AG09309 (cell line): ENCODE measurements at regions not wholly inside any gene's neighbourhood (a gene's known extent, or its start where the extent isn't known, plus 50 kb on each side); places are given as distances from the start of the nearest gene placed in this dataset.

Experiments used
- DNase-seq: peaks from one replicate; pipeline ENCODE4 v3.0.0-alpha.2; 2010; ENCODE audit warnings: low read depth
- H3K4me3 ChIP-seq: 2 replicates; pipeline ENCODE4 v1.5.1; 2011; ENCODE audit warnings: mild to moderate bottlenecking, low read depth, low read length, moderate library complexity; ENCODE audit not compliant: control insufficient read depth
- TF ChIP-seq, protein P1 (sequence below): IDR thresholded peaks from 2 replicates; pipeline ENCODE4 v1.5.1; 2011; ENCODE audit warnings: mild to moderate bottlenecking, low read depth, low read length, inconsistent platforms; ENCODE audit not compliant: insufficient read depth, control insufficient read depth; ENCODE audit errors: missing control alignments

DNA sequence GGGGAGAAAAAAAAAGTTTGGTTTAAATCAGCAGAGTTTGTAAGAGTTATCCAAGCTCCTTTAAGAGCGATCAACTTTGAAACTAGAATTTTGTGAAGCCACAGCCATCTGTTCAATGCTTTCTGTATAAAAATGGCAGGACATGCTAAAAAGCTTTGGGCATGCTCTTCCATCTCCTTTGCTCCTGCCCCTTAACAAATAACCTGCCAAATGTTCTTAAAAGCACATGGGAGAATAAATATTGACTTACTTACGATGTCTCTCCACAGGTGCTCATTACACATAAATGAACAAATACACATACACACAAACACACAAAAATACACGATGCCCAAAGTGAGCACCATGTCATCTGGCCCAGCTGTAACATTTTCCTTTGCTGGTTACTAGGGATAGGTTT is 211.8 kb upstream of the DPH6 start:
- TF ChIP-seq, protein P1, sequence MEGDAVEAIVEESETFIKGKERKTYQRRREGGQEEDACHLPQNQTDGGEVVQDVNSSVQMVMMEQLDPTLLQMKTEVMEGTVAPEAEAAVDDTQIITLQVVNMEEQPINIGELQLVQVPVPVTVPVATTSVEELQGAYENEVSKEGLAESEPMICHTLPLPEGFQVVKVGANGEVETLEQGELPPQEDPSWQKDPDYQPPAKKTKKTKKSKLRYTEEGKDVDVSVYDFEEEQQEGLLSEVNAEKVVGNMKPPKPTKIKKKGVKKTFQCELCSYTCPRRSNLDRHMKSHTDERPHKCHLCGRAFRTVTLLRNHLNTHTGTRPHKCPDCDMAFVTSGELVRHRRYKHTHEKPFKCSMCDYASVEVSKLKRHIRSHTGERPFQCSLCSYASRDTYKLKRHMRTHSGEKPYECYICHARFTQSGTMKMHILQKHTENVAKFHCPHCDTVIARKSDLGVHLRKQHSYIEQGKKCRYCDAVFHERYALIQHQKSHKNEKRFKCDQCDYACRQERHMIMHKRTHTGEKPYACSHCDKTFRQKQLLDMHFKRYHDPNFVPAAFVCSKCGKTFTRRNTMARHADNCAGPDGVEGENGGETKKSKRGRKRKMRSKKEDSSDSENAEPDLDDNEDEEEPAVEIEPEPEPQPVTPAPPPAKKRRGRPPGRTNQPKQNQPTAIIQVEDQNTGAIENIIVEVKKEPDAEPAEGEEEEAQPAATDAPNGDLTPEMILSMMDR = no peak
- no peak overlapping the region for H3K4me3 ChIP-seq
- DNase-seq = no peak

DNA sequence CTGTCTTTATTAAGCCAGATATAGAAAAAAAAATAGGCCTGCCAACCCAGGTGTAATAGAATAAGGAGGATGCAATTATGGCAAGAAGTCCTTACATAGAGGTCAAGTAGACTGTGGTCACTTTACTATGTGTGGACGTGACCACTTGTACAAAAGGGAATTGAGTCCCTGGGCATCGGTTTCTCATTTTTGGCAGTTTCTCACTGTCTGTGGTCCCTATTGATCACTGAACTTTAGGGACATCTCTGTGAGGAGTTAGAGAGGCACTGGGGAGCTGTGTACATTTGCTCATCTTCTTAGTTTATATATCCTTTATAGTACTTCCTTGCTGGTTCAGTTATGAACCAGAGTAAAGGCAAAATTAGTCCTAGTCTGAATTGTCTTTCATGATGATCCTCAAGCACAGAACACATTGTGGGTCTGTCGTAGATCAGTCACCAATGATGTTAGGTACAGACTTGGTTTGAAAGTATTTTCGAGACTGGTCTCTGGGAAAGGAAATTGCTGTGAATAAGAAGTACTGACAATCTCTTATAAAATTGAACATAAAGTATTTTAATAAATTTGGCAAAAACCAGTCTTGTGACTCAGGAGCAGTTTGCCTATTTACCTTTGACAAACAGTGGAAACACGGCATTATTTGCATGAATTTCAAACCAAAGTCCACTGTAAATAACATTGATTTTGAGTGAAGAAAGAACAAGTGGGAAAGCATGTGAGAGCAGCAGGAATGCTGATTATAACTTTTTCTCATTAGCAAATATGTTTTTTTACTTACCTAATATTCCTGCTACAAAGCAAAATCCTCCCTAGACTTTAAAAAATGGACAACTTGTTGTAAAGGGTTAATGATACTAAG is 218.9 kb upstream of the DPH6 start:
- H3K4me3 ChIP-seq = no peak overlapping the region
- TF ChIP-seq, protein P1 = no peak
- no peak for DNase-seq

DNA sequence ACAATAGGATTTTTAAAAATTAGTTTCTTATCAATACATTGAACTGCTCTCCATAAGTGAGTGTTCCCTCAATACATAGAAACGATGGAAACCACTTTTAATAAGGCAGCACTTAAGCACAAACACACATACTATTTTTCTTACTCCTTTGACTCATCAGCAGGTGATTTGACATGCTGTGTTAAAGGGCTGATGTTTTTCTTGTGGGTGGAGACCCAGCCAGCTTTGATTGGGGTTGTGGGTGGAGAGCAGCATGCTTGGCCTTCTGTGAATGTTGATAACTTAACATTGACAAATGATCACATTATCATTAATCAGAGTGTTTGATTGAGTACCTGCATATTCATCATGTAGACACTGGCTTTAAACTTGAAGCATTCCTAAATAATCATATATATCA is 223.0 kb upstream of the DPH6 start:
- DNase-seq = no peak
- TF ChIP-seq, protein P1 = no peak
- no peak overlapping the region for H3K4me3 ChIP-seq

DNA sequence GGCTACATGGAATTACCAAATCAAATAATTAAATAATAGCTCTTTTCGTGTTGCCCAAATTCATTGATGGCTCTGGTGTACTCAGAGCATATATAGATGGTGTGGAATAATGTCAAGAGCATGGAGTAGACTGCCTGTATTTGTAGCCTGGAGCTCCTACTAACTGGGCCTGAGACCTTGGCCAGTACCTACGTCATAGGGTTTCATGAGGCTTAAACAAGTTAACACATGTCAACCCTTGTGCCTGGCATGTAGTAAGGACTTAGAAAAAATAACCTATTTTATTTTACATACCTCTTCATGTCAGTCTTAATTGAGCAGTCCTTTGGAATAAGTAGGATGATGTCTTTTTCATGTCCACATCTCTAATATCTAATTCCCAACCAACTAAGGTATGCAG is 223.7 kb upstream of the DPH6 start:
- H3K4me3 ChIP-seq = no peak overlapping the region
- no peak for DNase-seq
- TF ChIP-seq, protein P1 = no peak

DNA sequence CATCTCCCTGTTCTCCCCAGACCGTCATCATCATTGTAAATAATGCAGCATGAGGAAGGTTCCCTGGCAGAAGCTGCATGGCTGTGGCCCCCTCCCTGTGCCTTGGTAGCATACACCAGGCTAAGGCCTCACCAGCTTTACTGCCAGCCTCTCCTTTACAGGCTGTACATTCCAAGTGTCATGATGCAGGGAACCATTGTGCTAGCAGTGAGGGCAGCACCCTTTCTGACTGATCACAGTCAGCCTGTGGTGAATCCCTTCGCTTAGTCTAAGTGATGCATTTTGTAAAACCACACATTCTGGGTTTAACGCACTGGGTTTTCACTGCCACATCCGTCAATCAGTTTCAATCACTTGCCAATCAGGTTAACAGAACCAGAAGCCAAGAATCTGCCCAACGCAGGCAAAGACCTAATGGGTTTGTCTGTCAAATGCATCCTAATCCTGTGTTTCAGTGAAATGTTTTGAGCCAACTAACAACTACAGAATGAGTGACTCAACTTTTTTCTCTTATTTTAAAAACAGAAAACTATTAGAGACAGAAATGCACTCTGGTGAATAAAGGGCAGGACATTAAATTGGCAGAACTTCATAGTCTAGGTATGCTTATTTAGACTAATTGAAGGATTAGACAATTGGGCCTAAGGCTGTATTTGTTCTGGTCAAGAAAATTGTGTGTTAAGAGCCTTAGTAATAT is 225.9 kb upstream of the DPH6 start:
- H3K4me3 ChIP-seq = no peak overlapping the region
- TF ChIP-seq, protein P1 = no peak
- DNase-seq = no peak

DNA sequence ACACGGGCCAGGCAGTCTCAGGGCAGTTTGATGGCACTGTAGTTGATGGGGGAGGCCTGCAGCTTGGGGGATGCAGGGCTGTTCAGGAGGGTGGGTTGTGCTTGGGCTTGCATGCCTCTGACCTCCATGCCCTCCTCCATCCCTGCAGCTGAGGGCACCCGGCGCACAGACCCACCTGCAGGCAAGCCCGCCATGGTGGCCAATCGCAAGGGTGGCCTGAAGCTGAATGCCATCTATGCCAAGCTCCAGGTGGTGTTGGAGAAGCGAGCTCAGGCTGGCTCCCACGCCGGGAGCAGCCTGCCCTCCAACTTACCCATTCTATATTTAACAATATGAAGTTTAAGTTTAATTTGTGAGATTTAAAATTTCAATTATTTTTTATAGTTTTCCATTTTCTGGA is 228.7 kb upstream of the DPH6 start:
- no peak overlapping the region for H3K4me3 ChIP-seq
- TF ChIP-seq, protein P1 = no peak
- DNase-seq = no peak
